Activated B cell treated with CpG ODN at 0.5 μM for 24 hours (primary cell): ENCODE measurements at regions not wholly inside any gene's neighbourhood (a gene's known extent, or its start where the extent isn't known, plus 50 kb on each side); places are given as distances from the start of the nearest gene placed in this dataset.

Source experiments
- ATAC-seq: fragments of 200-7000 bp; cut with Tn5 transposase; one replicate; pipeline ENCODE4 v1.10.0; 2021; ENCODE audit warnings: low read depth, mild to moderate bottlenecking, moderate library complexity
- CTCF ChIA-PET: fragments of 350-600 bp; sonication (Branson Sonifier 250); formaldehyde crosslinking; loops from one replicate; lab custom pipeline; 2021; ENCODE audit warnings: antibody characterized with exemption; lab: Charles Lee
- POLR2A ChIA-PET: fragments of 350-600 bp; sonication (Branson Sonifier 250); formaldehyde crosslinking; loops from one replicate; lab custom pipeline; 2021; ENCODE audit warnings: antibody characterized with exemption; lab: Charles Lee
- DNase-seq: peaks from one replicate; pipeline ENCODE4 v3.0.0; 2022
- H3K27ac Mint-ChIP-seq: one replicate; pipeline ENCODE4 v1.8.0; 2020; ENCODE audit warnings: mixed read lengths
- H3K27me3 Mint-ChIP-seq: one replicate; pipeline ENCODE4 v1.8.0; 2021; ENCODE audit warnings: mixed read lengths
- H3K36me3 Mint-ChIP-seq: one replicate; pipeline ENCODE4 v1.8.0; 2021; ENCODE audit warnings: low read depth, mixed read lengths
- H3K4me1 Mint-ChIP-seq: one replicate; pipeline ENCODE4 v1.8.0; 2021; ENCODE audit warnings: mixed read lengths
- H3K4me3 Mint-ChIP-seq: one replicate; pipeline ENCODE4 v1.8.0; 2020; ENCODE audit warnings: mild to moderate bottlenecking, mixed read lengths
- H3K9me3 Mint-ChIP-seq: one replicate; pipeline ENCODE4 v1.8.0; 2020; ENCODE audit warnings: mixed read lengths
- CTCF ChIP-seq: fragments of 200-600 bp; IDR thresholded peaks from one replicate; pipeline ENCODE4 v1.8.0; 2022; ENCODE audit warnings: antibody characterized with exemption, mild to moderate bottlenecking
- intact Hi-C: fragments of 100-400 bp; cut with micrococcal nuclease; formaldehyde crosslinking; loops from one replicate; pipeline ENCODE4 v1.15.1; 2024

- Mint-ChIP-seq H3K9me3 (peaks cover 29% of the 10 kb centered on the region), H3K36me3 (no peaks in the 10 kb centered on the region), H3K4me1 (no peaks in the 10 kb centered on the region), H3K4me3 (no peak overlapping the region), H3K27ac (no peak overlapping the region), H3K27me3 (no peaks in the 10 kb centered on the region)
- ChIA-PET POLR2A (no interaction called here), CTCF (no interaction called here)
- intact Hi-C loops, result no loop called here
- no peak for TF ChIP-seq CTCF
- DNase-seq (no peak), ATAC-seq (no peak)
Measured at GRCh38 chr1:95832370-95832769, 598.4 kb downstream of the RWDD3 start.

- H3K4me3 Mint-ChIP-seq, result no peak overlapping the region
- no peaks in the 10 kb centered on the region for H3K4me1 Mint-ChIP-seq
- DNase-seq (no peak), ATAC-seq (no peak)
- H3K27ac Mint-ChIP-seq, result no peak overlapping the region
- no peaks in the 10 kb centered on the region for H3K27me3 Mint-ChIP-seq
- no peaks in the 10 kb centered on the region for H3K36me3 Mint-ChIP-seq
- CTCF ChIA-PET, result no interaction called here
- POLR2A ChIA-PET, result no interaction called here
- peaks cover 4% of the 10 kb centered on the region for H3K9me3 Mint-ChIP-seq
- no peak for TF ChIP-seq CTCF
- intact Hi-C loops, result no loop called here
Measured at GRCh38 chr1:95849439-95849838, 615.4 kb downstream of the RWDD3 start.

- POLR2A ChIA-PET, result no interaction called here
- Mint-ChIP-seq H3K27me3 (no peaks in the 10 kb centered on the region), H3K9me3 (peaks cover 2% of the 10 kb centered on the region), H3K36me3 (no peaks in the 10 kb centered on the region), H3K4me1 (no peaks in the 10 kb centered on the region), H3K27ac (no peak overlapping the region), H3K4me3 (no peak overlapping the region)
- ATAC-seq (no peak), DNase-seq (no peak)
- CTCF ChIA-PET, result no interaction called here
- intact Hi-C loops, result no loop called here
- no peak for TF ChIP-seq CTCF
Measured at GRCh38 chr1:95850165-95850649, 616.2 kb downstream of the RWDD3 start.

- no peak overlapping the region for H3K27ac Mint-ChIP-seq
- ATAC-seq (no peak), DNase-seq (no peak)
- peaks cover 2% of the 10 kb centered on the region for H3K9me3 Mint-ChIP-seq
- POLR2A ChIA-PET, result no interaction called here
- H3K4me3 Mint-ChIP-seq, result no peak overlapping the region
- H3K36me3 Mint-ChIP-seq, result no peaks in the 10 kb centered on the region
- TF ChIP-seq CTCF, result no peak
- H3K4me1 Mint-ChIP-seq, result no peaks in the 10 kb centered on the region
- intact Hi-C loops, result no loop called here
- CTCF ChIA-PET, result no interaction called here
- no peaks in the 10 kb centered on the region for H3K27me3 Mint-ChIP-seq
Measured at GRCh38 chr1:95850763-95851162, 616.8 kb downstream of the RWDD3 start.

GRCh38 chr1:95852483-95853070 lies 618.6 kb downstream of the RWDD3 start:
- no peak for TF ChIP-seq CTCF
- DNase-seq (no peak), ATAC-seq (no peak)
- H3K27me3 Mint-ChIP-seq, result no peaks in the 10 kb centered on the region
- no peak overlapping the region for H3K4me3 Mint-ChIP-seq
- ChIA-PET CTCF (no interaction called here), POLR2A (no interaction called here)
- no peaks in the 10 kb centered on the region for H3K4me1 Mint-ChIP-seq
- peaks cover 2% of the 10 kb centered on the region for H3K9me3 Mint-ChIP-seq
- no peak overlapping the region for H3K27ac Mint-ChIP-seq
- intact Hi-C loops, result no loop called here
- no peaks in the 10 kb centered on the region for H3K36me3 Mint-ChIP-seq
